H1 (cell line): ENCODE measurements at regions not wholly inside any gene's neighbourhood (a gene's known extent, or its start where the extent isn't known, plus 50 kb on each side); places are given as distances from the start of the nearest gene placed in this dataset.

Source experiments
- CHD1 ChIP-seq: IDR thresholded peaks from 2 replicates; pipeline ENCODE4 v1.6.1; 2012; ENCODE audit warnings: low read depth, low read length, improper control_type of control experiment
- MAFK ChIP-seq: IDR thresholded peaks from 2 replicates; pipeline ENCODE4 v1.6.1; 2012; ENCODE audit warnings: low read depth, mild to moderate bottlenecking, improper control_type of control experiment, low read length
- TF ChIP-seq, protein P1 (sequence below), 3 experiments: IDR thresholded peaks; 1 replicate in 2 of 3; 2 replicates in 1 of 3; pipeline versions ENCODE4 v1.5.1 to v1.6.1; 2011; ENCODE audit warnings: low read length in 3 of 3, mild to moderate bottlenecking in 3 of 3, inconsistent platforms in 2 of 3, low read depth in 1 of 3, moderate library complexity in 1 of 3; ENCODE audit not compliant: insufficient read depth in 1 of 3; ENCODE audit errors: control extremely low read depth in 1 of 3
- TF ChIP-seq, protein P2 (sequence below): IDR thresholded peaks from 2 replicates; pipeline ENCODE4 v1.6.1; 2011; ENCODE audit warnings: low read length, improper control_type of control experiment

DNA sequence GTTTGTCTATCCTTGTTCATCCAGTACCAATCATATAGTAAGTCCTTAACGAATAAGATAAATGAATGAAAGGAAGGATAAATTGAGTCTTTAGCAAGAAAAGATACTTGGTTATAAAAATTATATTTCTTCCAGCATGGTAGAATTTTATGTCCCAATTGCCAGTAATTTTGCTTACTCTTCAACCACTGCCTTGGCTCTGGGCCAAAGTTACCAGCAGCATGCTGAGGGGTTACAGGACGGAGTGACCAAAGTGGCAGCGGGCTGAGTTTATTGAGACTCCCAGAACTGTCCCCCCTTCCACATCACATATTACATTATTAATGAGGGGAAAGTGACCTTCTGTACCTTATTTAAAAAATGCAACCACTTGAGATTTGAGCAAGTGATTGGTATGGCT, 121.7 kb downstream of the RASGEF1B start (continued):
- TF ChIP-seq, protein P1, sequence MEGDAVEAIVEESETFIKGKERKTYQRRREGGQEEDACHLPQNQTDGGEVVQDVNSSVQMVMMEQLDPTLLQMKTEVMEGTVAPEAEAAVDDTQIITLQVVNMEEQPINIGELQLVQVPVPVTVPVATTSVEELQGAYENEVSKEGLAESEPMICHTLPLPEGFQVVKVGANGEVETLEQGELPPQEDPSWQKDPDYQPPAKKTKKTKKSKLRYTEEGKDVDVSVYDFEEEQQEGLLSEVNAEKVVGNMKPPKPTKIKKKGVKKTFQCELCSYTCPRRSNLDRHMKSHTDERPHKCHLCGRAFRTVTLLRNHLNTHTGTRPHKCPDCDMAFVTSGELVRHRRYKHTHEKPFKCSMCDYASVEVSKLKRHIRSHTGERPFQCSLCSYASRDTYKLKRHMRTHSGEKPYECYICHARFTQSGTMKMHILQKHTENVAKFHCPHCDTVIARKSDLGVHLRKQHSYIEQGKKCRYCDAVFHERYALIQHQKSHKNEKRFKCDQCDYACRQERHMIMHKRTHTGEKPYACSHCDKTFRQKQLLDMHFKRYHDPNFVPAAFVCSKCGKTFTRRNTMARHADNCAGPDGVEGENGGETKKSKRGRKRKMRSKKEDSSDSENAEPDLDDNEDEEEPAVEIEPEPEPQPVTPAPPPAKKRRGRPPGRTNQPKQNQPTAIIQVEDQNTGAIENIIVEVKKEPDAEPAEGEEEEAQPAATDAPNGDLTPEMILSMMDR (IDR thresholded peaks at IDR 0.05; ENCODE audit: control extremely low read depth in 1 of 3, insufficient read depth in 1 of 3, low read depth in 1 of 3, low read length in 3 of 3) = no peak
- TF ChIP-seq CHD1 (no peak), MAFK (no peak)
- TF ChIP-seq, protein P2, sequence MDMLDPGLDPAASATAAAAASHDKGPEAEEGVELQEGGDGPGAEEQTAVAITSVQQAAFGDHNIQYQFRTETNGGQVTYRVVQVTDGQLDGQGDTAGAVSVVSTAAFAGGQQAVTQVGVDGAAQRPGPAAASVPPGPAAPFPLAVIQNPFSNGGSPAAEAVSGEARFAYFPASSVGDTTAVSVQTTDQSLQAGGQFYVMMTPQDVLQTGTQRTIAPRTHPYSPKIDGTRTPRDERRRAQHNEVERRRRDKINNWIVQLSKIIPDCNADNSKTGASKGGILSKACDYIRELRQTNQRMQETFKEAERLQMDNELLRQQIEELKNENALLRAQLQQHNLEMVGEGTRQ = no peak
